Left ventricle myocardium inferior (tissue), 1 donor: ENCODE measurements at regions not wholly inside any gene's neighbourhood (a gene's known extent, or its start where the extent isn't known, plus 50 kb on each side); places are given as distances from the start of the nearest gene placed in this dataset.
"Not testable (repeated sequence)": the region's sequence is repeated elsewhere in the genome, so short reads cannot be mapped to it uniquely, and the experiment has no call there.

Source experiments
- DNase-seq: peaks from one replicate; pipeline ENCODE4 v3.0.0-alpha.2; 2020
- H3K27ac ChIP-seq: fragments of 200-600 bp; replicated peaks from 2 replicates; pipeline ENCODE4 v1.8.0; 2021
- H3K27me3 ChIP-seq: fragments of 200-600 bp; 2 replicates; pipeline ENCODE4 v1.8.0; 2021; ENCODE audit warnings: low read depth
- H3K36me3 ChIP-seq: fragments of 200-600 bp; 2 replicates; pipeline ENCODE4 v1.8.0; 2021
- H3K4me1 ChIP-seq: fragments of 200-600 bp; 2 replicates; pipeline ENCODE4 v1.8.0; 2021
- H3K4me3 ChIP-seq: fragments of 200-600 bp; 2 replicates; pipeline ENCODE4 v1.8.0; 2021; ENCODE audit warnings: mild to moderate bottlenecking, moderate library complexity
- H3K9me3 ChIP-seq: fragments of 200-600 bp; replicated peaks from 2 replicates; pipeline ENCODE4 v1.8.0; 2021
- intact Hi-C: fragments of 100-400 bp; cut with micrococcal nuclease; formaldehyde crosslinking; loops from one replicate; pipeline ENCODE4 v1.11.0; 2022
- TF ChIP-seq, protein P1 (sequence below): fragments of 200-600 bp; IDR thresholded peaks from 2 replicates; pipeline ENCODE4 v1.8.0; 2021; ENCODE audit warnings: antibody characterized with exemption, mild to moderate bottlenecking, borderline replicate concordance
- donor health status: DM: no; HTN: yes; CAD: no; lungs with severe emphysema.

DNA sequence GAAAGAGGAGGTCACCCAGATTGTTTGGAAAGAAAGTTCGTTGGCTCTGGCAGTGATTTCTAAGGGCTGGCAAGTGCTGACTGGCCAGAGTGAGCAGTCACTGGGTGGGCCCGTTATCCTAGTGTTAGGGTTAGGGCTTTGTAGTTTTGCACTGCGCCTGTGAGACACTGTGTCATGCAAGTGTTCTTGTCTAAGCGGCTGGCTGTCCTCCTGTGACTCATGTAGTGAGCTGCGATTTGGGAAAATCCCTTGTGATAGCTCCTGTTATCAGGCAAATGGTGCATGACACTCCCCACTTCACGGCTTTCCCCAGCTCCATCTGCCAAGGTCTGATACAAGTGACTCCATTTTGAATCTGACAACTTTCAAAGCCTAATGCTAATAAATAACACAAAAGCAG, 526.0 kb upstream of the ADAMTS16 start:
- no peak for DNase-seq

GRCh38 chr5:4615369-4615768, 524.8 kb upstream of the ADAMTS16 start:
- H3K4me1 ChIP-seq, H3K27ac ChIP-seq, H3K36me3 ChIP-seq, H3K27me3 ChIP-seq, H3K4me3 ChIP-seq, DNase-seq, H3K9me3 ChIP-seq, intact Hi-C loops: not testable (repeated sequence)

More for the DNA sequence above, 526.0 kb upstream of the ADAMTS16 start:
- no peak overlapping the region for H3K4me3 ChIP-seq
- peaks cover 6% of the 10 kb centered on the region for H3K9me3 ChIP-seq
- no peaks in the 10 kb centered on the region for H3K4me1 ChIP-seq
- no peaks in the 10 kb centered on the region for H3K36me3 ChIP-seq
- no peak overlapping the region for H3K27ac ChIP-seq
- intact Hi-C loops, result no loop called here
- TF ChIP-seq, protein P1, sequence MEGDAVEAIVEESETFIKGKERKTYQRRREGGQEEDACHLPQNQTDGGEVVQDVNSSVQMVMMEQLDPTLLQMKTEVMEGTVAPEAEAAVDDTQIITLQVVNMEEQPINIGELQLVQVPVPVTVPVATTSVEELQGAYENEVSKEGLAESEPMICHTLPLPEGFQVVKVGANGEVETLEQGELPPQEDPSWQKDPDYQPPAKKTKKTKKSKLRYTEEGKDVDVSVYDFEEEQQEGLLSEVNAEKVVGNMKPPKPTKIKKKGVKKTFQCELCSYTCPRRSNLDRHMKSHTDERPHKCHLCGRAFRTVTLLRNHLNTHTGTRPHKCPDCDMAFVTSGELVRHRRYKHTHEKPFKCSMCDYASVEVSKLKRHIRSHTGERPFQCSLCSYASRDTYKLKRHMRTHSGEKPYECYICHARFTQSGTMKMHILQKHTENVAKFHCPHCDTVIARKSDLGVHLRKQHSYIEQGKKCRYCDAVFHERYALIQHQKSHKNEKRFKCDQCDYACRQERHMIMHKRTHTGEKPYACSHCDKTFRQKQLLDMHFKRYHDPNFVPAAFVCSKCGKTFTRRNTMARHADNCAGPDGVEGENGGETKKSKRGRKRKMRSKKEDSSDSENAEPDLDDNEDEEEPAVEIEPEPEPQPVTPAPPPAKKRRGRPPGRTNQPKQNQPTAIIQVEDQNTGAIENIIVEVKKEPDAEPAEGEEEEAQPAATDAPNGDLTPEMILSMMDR, result no peak
- H3K27me3 ChIP-seq, result no peaks in the 10 kb centered on the region

GRCh38 chr5:4625206-4625896, 514.8 kb upstream of the ADAMTS16 start:
- Histone ChIP-seq H3K4me1 (no peaks in the 10 kb centered on the region), H3K4me3 (no peak overlapping the region), H3K27ac (no peak overlapping the region), H3K27me3 (no peaks in the 10 kb centered on the region), H3K36me3 (no peaks in the 10 kb centered on the region), H3K9me3 (peaks cover 28% of the 10 kb centered on the region)
- no peak for DNase-seq
- intact Hi-C loops, result no loop called here
- TF ChIP-seq, protein P1, result no peak

DNA sequence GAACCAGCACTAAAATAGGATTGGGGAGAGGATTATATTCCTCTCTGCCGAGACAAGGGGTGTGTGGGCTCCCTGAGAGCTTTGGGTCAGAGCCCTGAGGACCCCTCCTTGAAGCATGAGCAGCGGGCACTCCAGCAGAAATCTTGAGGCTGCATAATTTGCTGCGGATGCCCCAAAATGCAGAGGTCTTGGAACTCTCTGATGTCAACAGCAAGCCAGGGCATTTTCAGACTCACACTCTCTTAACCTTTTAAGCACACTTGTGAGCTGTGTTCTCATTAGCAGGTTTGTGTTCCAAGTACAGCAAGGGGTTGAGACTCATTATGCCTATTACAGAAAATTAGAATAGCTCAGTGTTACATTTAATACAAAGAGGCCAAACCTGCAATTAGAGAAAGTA, 513.0 kb upstream of the ADAMTS16 start:
- TF ChIP-seq, protein P1, result no peak

DNA sequence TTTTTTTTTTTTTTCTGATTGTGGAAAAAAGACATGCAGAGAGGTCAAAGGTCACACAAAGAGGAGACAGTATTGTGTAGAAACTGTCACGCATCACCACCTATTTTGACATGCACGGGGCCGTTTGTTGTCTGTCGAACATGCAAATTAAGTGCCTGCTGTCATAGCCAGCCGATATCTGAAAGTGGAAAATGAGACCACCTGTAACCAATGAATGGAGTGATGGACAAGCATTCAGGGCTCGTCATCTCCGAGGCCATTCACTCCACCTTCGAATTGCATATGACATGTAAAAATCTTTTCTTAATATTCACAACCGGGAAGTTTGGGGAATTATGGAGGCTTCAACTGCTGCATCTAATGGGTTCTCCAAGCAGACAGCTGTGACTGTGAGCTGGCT, 512.2 kb upstream of the ADAMTS16 start:
- DNase-seq, result no peak
- Histone ChIP-seq H3K4me3 (no peak overlapping the region), H3K27ac (no peak overlapping the region), H3K27me3 (peaks cover 4% of the 10 kb centered on the region), H3K36me3 (no peaks in the 10 kb centered on the region), H3K4me1 (no peaks in the 10 kb centered on the region), H3K9me3 (peaks cover 25% of the 10 kb centered on the region)
- intact Hi-C loops, result no loop called here
- TF ChIP-seq, protein P1, result no peak

More for the DNA sequence above, 513.0 kb upstream of the ADAMTS16 start:
- no peak overlapping the region for H3K4me3 ChIP-seq
- no peaks in the 10 kb centered on the region for H3K27me3 ChIP-seq
- intact Hi-C loops, result no loop called here
- H3K36me3 ChIP-seq, result no peaks in the 10 kb centered on the region
- H3K9me3 ChIP-seq, result peaks cover 25% of the 10 kb centered on the region
- H3K4me1 ChIP-seq, result no peaks in the 10 kb centered on the region
- DNase-seq, result no peak
- H3K27ac ChIP-seq, result no peak overlapping the region

DNA sequence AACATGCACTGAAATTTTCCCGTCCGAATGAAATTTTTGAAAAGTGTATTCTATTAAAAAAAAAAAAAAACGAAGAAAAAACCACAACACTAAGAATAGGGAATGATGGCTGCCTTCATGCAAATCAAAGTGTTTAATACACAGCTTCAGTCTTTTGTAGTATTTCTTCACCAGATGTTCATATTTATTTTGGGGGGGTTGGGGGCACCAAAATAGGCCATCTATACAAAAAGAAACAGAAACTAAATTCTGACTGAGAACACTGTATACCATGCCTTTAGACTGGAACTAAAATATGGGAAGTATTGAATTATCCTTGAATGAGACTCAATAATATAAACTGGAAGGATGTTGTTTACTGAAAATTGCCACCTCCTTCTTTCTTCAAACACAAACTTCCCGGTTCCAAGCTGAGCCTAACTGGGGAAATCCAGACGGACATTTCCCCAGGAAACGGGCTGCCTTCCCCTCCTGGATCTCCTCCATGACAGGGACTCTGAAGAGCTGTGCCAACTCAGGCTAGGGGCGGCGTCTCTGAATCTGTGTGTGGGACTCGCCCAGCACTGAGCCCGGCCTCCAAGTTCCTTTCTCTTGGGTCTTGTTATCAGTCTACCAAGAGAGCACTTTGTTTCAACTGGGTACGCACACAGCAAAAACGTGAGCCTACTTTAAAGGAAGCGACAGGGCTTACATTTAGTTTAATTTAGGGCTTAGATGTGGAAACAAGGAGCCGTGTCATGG, 511.3 kb upstream of the ADAMTS16 start:
- peaks cover 17% of the 10 kb centered on the region for H3K9me3 ChIP-seq
- TF ChIP-seq, protein P1, result no peak
- intact Hi-C loops, result no loop called here
- no peak overlapping the region for H3K27ac ChIP-seq
- H3K4me3 ChIP-seq, result no peak overlapping the region
- no peak for DNase-seq
- peaks cover 7% of the 10 kb centered on the region for H3K27me3 ChIP-seq
- no peaks in the 10 kb centered on the region for H3K36me3 ChIP-seq
- no peaks in the 10 kb centered on the region for H3K4me1 ChIP-seq
